ENCODE measurements at regions not wholly inside any gene's neighbourhood (a gene's known extent, or its start where the extent isn't known, plus 50 kb on each side); places are given as distances from the start of the nearest gene placed in this dataset.

GRCh38 chr3:159480046-159480445, 508.6 kb upstream of the IL12A start:
- no peak for TF ChIP-seq CTCF (IDR thresholded peaks at IDR 0.05)
- TF ChIP-seq POLR2A (IDR thresholded peaks at IDR 0.05): no peak
